ENCODE measurements at regions not wholly inside any gene's neighbourhood (a gene's known extent, or its start where the extent isn't known, plus 50 kb on each side); places are given as distances from the start of the nearest gene placed in this dataset.

DNA sequence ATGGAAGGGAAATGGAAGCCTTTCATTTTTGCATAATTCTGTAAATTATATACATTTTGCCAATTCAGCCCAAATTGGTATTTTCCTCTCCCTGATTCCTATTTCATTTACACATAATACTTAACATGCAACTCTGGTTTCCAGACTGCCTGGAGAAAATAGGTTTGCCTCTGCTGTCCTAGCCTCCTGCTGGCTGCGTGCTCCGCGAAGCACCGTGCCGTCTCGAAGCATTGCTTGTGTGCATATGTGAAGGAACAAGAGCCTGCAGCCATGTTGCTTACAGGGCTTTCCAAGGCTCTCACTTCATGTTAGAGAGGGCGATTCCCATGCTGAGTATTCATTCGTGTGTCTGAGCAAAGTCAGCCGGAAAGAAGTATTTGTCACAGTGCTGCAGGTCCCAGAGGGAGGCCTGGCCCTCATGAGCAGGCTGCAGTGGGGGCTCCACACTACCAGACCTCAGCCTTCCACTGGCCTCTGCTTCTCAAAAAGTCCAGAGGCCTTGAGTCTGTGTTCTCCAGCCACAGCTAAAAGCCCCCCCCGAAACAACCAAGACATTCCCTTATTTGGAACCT lies 66.5 kb downstream of the CLRN3 start:
- no peak overlapping the region for H3K9ac ChIP-seq
- no peak for TF ChIP-seq Cebpa-rat (IDR thresholded peaks at IDR 0.05)
- H3K4me1 ChIP-seq, result no peaks in the 10 kb centered on the region
- peaks cover 22% of the 10 kb centered on the region for H3K9me3 ChIP-seq
- H3K36me3 ChIP-seq, result no peaks in the 10 kb centered on the region
- H3K4me2 ChIP-seq, result no peak overlapping the region
- H3K27ac ChIP-seq, result no peak overlapping the region
- H3K27me3 ChIP-seq, result no peaks in the 10 kb centered on the region
- H4K20me1 ChIP-seq, result no peaks in the 10 kb centered on the region
- H3K4me3 ChIP-seq, result no peak overlapping the region

DNA sequence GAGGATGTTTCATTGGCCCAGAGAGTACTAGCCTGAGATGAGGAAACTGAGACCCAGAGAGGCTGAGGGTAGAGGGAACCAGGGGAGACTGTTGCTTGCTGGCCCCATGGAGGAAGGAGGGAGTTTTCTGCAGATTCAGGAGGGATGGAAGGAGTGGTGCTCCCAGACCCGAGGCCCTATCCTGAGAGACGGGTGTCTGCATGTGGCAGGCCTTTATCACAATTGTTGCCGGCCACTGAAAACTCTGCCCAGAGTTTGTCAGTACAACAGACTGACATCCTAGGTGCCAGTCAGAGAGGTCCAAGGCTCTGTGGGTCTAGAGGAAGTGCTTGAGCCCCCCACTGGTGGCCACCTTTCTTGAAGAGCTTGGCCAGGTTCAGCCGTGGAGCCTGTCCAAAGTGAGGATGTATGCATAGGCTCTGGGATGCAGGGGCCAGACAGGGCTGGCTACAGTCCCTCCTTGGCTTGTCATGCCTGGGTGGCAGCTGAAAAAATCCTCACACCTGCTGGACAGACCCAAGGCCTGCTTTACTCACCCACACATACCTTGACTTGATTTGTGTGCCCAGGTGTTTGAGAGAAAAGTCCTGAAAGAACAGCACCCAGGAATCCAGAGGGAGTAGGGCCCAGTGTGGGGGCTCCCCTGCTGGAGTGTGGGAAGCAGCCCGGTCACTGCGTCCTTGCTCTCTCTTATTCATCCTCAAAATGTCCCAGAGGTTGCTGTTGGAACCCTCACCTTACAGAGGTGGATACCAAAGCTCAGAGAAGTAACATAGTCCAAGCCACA lies 65.2 kb downstream of the CLRN3 start:
- H3K36me3 ChIP-seq, result no peaks in the 10 kb centered on the region
- no peak overlapping the region for H3K4me2 ChIP-seq
- H3K9me3 ChIP-seq, result peaks cover 14% of the 10 kb centered on the region
- H3K4me1 ChIP-seq, result no peaks in the 10 kb centered on the region
- no peaks in the 10 kb centered on the region for H4K20me1 ChIP-seq
- H3K27me3 ChIP-seq, result no peaks in the 10 kb centered on the region
- no peak overlapping the region for H3K9ac ChIP-seq
- H3K4me3 ChIP-seq, result no peak overlapping the region
- H3K27ac ChIP-seq, result no peak overlapping the region
- TF ChIP-seq Cebpa-rat (IDR thresholded peaks at IDR 0.05), result no peak
